ENCODE measurements at regions not wholly inside any gene's neighbourhood (a gene's known extent, or its start where the extent isn't known, plus 50 kb on each side); places are given as distances from the start of the nearest gene placed in this dataset.

DNA sequence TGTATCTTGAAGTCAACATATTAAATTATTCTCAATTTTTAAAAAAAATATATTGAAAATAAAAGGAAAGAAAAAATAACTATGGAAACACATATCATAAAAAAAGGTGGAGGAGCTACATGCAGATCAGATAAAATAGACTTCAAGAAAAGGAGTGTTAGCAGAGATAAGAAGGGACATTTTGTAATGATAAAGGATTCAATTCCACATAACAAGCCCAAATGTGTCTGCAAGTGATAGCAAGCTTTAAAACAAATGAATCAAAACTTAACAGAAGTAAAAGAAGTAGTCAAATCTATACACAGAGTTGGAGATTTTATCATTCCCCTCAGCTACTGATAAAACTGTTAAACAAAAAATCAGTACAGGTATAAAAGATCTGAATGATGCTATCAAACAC, 74.9 kb downstream of the TTC32 start:
- Mint-ChIP-seq H3K9me3 (peaks cover 3 to 7% of the 10 kb centered on the region in 2 experiments; a peak in 2 of 5 replicates), H3K36me3 (ENCODE audit: insufficient read depth in 1 of 3, low read depth in 3 of 3) (no peaks in the 10 kb centered on the region), H3K27ac (no peak overlapping the region), H3K27me3 (ENCODE audit: low read depth) (peaks cover 10% of the 10 kb centered on the region), H3K4me1 (no peaks in the 10 kb centered on the region), H3K4me3 (no peak overlapping the region)
- H3K18ac ChIP-seq (ENCODE audit: insufficient read length, low read depth, low read length), result no peak overlapping the region
- H3K9me3 ChIP-seq (ENCODE audit: control insufficient read depth, low read depth, low read length), result no peaks in the 10 kb centered on the region
- no peaks in the 10 kb centered on the region for H3K79me1 ChIP-seq (ENCODE audit: insufficient read depth, low read depth, low read length, poor library complexity, severe bottlenecking)
- H3K4me1 ChIP-seq (ENCODE audit: insufficient read depth, low read length), result no peaks in the 10 kb centered on the region
- H4K20me1 ChIP-seq (ENCODE audit: control insufficient read depth, insufficient read depth, insufficient read length), result no peaks in the 10 kb centered on the region
- H4K91ac ChIP-seq (ENCODE audit: insufficient read length, low read depth, low read length), result no peak overlapping the region
- no peak overlapping the region for H3K9ac ChIP-seq (ENCODE audit: extremely low read depth, insufficient read length, low read length)
- no peak overlapping the region for H4K5ac ChIP-seq (ENCODE audit: insufficient read length, low read depth, low read length)
- H3K23me2 ChIP-seq (ENCODE audit: insufficient read length, low read depth, low read length, poor library complexity, severe bottlenecking), result no peaks in the 10 kb centered on the region
- no peak overlapping the region for H2BK20ac ChIP-seq (ENCODE audit: low read depth, low read length, poor library complexity, severe bottlenecking)
- DNase-seq, result no peak
- H3K14ac ChIP-seq (ENCODE audit: insufficient read depth, low read length), result no peak overlapping the region
- no peak overlapping the region for H3K23ac ChIP-seq (ENCODE audit: insufficient read length, low read depth, low read length)
- H4K8ac ChIP-seq (replicated peaks; ENCODE audit: insufficient read length, low read depth, low read length), result no peak overlapping the region
- no peak overlapping the region for H3K4me2 ChIP-seq (ENCODE audit: insufficient read depth, insufficient read length, low read length)
- no peak overlapping the region for H3K56ac ChIP-seq (ENCODE audit: insufficient read length, low read depth, low read length)
- H3T11ph ChIP-seq (ENCODE audit: low read length), result no peak overlapping the region
- no peak overlapping the region for H2BK15ac ChIP-seq (ENCODE audit: low read depth, low read length)
- no peak overlapping the region for H3K4ac ChIP-seq (ENCODE audit: low read depth, low read length)
- TF ChIP-seq, protein P1, sequence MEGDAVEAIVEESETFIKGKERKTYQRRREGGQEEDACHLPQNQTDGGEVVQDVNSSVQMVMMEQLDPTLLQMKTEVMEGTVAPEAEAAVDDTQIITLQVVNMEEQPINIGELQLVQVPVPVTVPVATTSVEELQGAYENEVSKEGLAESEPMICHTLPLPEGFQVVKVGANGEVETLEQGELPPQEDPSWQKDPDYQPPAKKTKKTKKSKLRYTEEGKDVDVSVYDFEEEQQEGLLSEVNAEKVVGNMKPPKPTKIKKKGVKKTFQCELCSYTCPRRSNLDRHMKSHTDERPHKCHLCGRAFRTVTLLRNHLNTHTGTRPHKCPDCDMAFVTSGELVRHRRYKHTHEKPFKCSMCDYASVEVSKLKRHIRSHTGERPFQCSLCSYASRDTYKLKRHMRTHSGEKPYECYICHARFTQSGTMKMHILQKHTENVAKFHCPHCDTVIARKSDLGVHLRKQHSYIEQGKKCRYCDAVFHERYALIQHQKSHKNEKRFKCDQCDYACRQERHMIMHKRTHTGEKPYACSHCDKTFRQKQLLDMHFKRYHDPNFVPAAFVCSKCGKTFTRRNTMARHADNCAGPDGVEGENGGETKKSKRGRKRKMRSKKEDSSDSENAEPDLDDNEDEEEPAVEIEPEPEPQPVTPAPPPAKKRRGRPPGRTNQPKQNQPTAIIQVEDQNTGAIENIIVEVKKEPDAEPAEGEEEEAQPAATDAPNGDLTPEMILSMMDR (conservative IDR thresholded peaks at IDR 0.05), result no peak
- H2BK5ac ChIP-seq (ENCODE audit: insufficient read length, low read length), result no peak overlapping the region
- H3K27me3 ChIP-seq (ENCODE audit: insufficient read depth, low read length), result no peaks in the 10 kb centered on the region
- H2AFZ ChIP-seq (ENCODE audit: low read length), result no peak overlapping the region
- no peak overlapping the region for H2BK12ac ChIP-seq (ENCODE audit: insufficient read length, low read depth, low read length)
- no peak overlapping the region for H3K27ac ChIP-seq (ENCODE audit: insufficient read length, low read depth, low read length)
- H2BK120ac ChIP-seq (ENCODE audit: low read depth, low read length, poor library complexity, severe bottlenecking), result no peak overlapping the region
- no peaks in the 10 kb centered on the region for H3K79me2 ChIP-seq (ENCODE audit: insufficient read depth, low read length)
- no peak overlapping the region for H2AK5ac ChIP-seq (ENCODE audit: insufficient read length, low read length)

All from H9 (cell line).